Loucy (cell line): ENCODE measurements at regions not wholly inside any gene's neighbourhood (a gene's known extent, or its start where the extent isn't known, plus 50 kb on each side); places are given as distances from the start of the nearest gene placed in this dataset.

Experiments
- H2AFZ ChIP-seq: fragments of 200-600 bp; sonication (generic); 2 replicates; pipeline ENCODE4 v1.6.0; 2016; ENCODE audit warnings: antibody characterized with exemption, mild to moderate bottlenecking, low read length, moderate library complexity
- H3F3A ChIP-seq: fragments of 200-600 bp; 2 replicates; pipeline ENCODE4 v1.6.0; 2016; ENCODE audit warnings: antibody characterized with exemption, low read depth, mild to moderate bottlenecking
- H3K27me3 ChIP-seq: fragments of 200-600 bp; sonication (generic); 2 replicates; pipeline ENCODE4 v1.6.1; 2014; ENCODE audit warnings: low read length, mild to moderate bottlenecking; ENCODE audit not compliant: insufficient read depth, poor library complexity, severe bottlenecking
- H3K36me3 ChIP-seq: fragments of 200-600 bp; sonication (generic); 2 replicates; pipeline ENCODE4 v1.6.1; 2016; ENCODE audit warnings: low read length; ENCODE audit not compliant: insufficient read depth
- H3K4me1 ChIP-seq: fragments of 200-600 bp; sonication (generic); 2 replicates; pipeline ENCODE4 v1.5.1; 2014; ENCODE audit warnings: low read length, mild to moderate bottlenecking; ENCODE audit not compliant: insufficient read depth, poor library complexity, severe bottlenecking
- H3K4me2 ChIP-seq: fragments of 200-600 bp; sonication (generic); 2 replicates; pipeline ENCODE4 v1.6.0; 2014; ENCODE audit warnings: antibody characterized with exemption, low read length, low read depth, mild to moderate bottlenecking; ENCODE audit not compliant: poor library complexity, severe bottlenecking
- H3K4me3 ChIP-seq: fragments of 200-600 bp; sonication (generic); 2 replicates; pipeline ENCODE4 v1.5.1; 2014; ENCODE audit warnings: low read length, mild to moderate bottlenecking, mixed read lengths; ENCODE audit not compliant: poor library complexity, severe bottlenecking
- H3K79me2 ChIP-seq: fragments of 200-600 bp; sonication (generic); 2 replicates; pipeline ENCODE4 v1.6.1; 2014; ENCODE audit warnings: low read length; ENCODE audit not compliant: insufficient read depth
- H3K9ac ChIP-seq: fragments of 200-600 bp; sonication (generic); 2 replicates; pipeline ENCODE4 v1.6.0; 2014; ENCODE audit warnings: mild to moderate bottlenecking, low read depth, low read length, moderate library complexity; ENCODE audit not compliant: poor library complexity, severe bottlenecking
- H3K9me2 ChIP-seq: fragments of 200-600 bp; sonication (generic); replicated peaks from 2 replicates; pipeline ENCODE4 v1.6.1; 2016; ENCODE audit warnings: low read depth, low read length, mixed read lengths
- H3K9me3 ChIP-seq: fragments of 200-600 bp; sonication (generic); 2 replicates; pipeline ENCODE4 v1.6.1; 2014; ENCODE audit warnings: mild to moderate bottlenecking, antibody characterized with exemption, low read length, low read depth; ENCODE audit not compliant: insufficient read depth
- H4K20me1 ChIP-seq: fragments of 200-600 bp; sonication (generic); 2 replicates; pipeline ENCODE4 v1.6.0; 2014; ENCODE audit warnings: antibody characterized with exemption, low read length, mild to moderate bottlenecking; ENCODE audit not compliant: insufficient read depth, poor library complexity, severe bottlenecking
- EZH2phosphoT487 ChIP-seq: fragments of 200-600 bp; IDR thresholded peaks from 2 replicates; pipeline ENCODE4 v1.6.1; 2018; ENCODE audit warnings: antibody characterized with exemption, mild to moderate bottlenecking, moderate library complexity, borderline replicate concordance
- TF ChIP-seq, protein P1 (sequence below): fragments of 200-600 bp; sonication (generic); conservative IDR thresholded peaks from 2 replicates; pipeline ENCODE4 v1.5.1; 2014; ENCODE audit warnings: mild to moderate bottlenecking, antibody characterized with exemption, low read length

- Histone ChIP-seq H3F3A (no peaks in the 10 kb centered on the region), H2AFZ (no peak overlapping the region), H3K36me3 (no peaks in the 10 kb centered on the region), H3K9ac (no peak overlapping the region), H3K4me3 (no peak overlapping the region), H3K27me3 (no peaks in the 10 kb centered on the region), H3K79me2 (no peaks in the 10 kb centered on the region), H4K20me1 (no peaks in the 10 kb centered on the region), H3K4me2 (no peak overlapping the region), H3K4me1 (no peaks in the 10 kb centered on the region), H3K9me3 (no peaks in the 10 kb centered on the region), H3K9me2 (no peaks in the 10 kb centered on the region)
- no peak for TF ChIP-seq EZH2phosphoT487
- TF ChIP-seq, protein P1, sequence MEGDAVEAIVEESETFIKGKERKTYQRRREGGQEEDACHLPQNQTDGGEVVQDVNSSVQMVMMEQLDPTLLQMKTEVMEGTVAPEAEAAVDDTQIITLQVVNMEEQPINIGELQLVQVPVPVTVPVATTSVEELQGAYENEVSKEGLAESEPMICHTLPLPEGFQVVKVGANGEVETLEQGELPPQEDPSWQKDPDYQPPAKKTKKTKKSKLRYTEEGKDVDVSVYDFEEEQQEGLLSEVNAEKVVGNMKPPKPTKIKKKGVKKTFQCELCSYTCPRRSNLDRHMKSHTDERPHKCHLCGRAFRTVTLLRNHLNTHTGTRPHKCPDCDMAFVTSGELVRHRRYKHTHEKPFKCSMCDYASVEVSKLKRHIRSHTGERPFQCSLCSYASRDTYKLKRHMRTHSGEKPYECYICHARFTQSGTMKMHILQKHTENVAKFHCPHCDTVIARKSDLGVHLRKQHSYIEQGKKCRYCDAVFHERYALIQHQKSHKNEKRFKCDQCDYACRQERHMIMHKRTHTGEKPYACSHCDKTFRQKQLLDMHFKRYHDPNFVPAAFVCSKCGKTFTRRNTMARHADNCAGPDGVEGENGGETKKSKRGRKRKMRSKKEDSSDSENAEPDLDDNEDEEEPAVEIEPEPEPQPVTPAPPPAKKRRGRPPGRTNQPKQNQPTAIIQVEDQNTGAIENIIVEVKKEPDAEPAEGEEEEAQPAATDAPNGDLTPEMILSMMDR: no peak
Measured at GRCh38 chr11:13126430-13126829, 117.3 kb downstream of the RASSF10 start.

GRCh38 chr11:13127161-13127560 lies 118.0 kb downstream of the RASSF10 start:
- Histone ChIP-seq H3K79me2 (no peaks in the 10 kb centered on the region), H3K4me3 (no peak overlapping the region), H3K9me2 (no peaks in the 10 kb centered on the region), H3F3A (no peaks in the 10 kb centered on the region), H2AFZ (no peak overlapping the region), H3K9me3 (no peaks in the 10 kb centered on the region), H3K4me1 (no peaks in the 10 kb centered on the region), H3K4me2 (no peak overlapping the region), H3K27me3 (no peaks in the 10 kb centered on the region), H3K36me3 (no peaks in the 10 kb centered on the region), H3K9ac (no peak overlapping the region), H4K20me1 (no peaks in the 10 kb centered on the region)
- TF ChIP-seq EZH2phosphoT487: no peak
- TF ChIP-seq, protein P1: no peak

GRCh38 chr11:13128354-13128753 lies 119.2 kb downstream of the RASSF10 start:
- Histone ChIP-seq H3K9me3 (no peaks in the 10 kb centered on the region), H3K9ac (no peak overlapping the region)

More at GRCh38 chr11:13128354-13128753, 119.2 kb downstream of the RASSF10 start:
- H3K4me2 ChIP-seq: no peak overlapping the region
- no peaks in the 10 kb centered on the region for H3K4me1 ChIP-seq
- no peaks in the 10 kb centered on the region for H3K9me2 ChIP-seq
- H3F3A ChIP-seq: no peaks in the 10 kb centered on the region
- no peak for TF ChIP-seq EZH2phosphoT487
- TF ChIP-seq, protein P1: no peak
- no peaks in the 10 kb centered on the region for H4K20me1 ChIP-seq
- H3K36me3 ChIP-seq: no peaks in the 10 kb centered on the region
- H3K27me3 ChIP-seq: no peaks in the 10 kb centered on the region
- H3K79me2 ChIP-seq: no peaks in the 10 kb centered on the region
- H3K4me3 ChIP-seq: no peak overlapping the region
- H2AFZ ChIP-seq: no peak overlapping the region
